WERI-Rb-1 (cell line): ENCODE measurements at regions not wholly inside any gene's neighbourhood (a gene's known extent, or its start where the extent isn't known, plus 50 kb on each side); places are given as distances from the start of the nearest gene placed in this dataset.

Experiments
- DNase-seq: peaks from one replicate; pipeline ENCODE4 v3.0.0-alpha.2; 2020
- H3K27ac ChIP-seq: fragments of 250-450 bp; sonication (Bioruptor Pico); 2 replicates; pipeline ENCODE4 v1.5.1; 2020; ENCODE audit warnings: mild to moderate bottlenecking, moderate library complexity
- H3K27me3 ChIP-seq: fragments of 250-450 bp; sonication (Bioruptor Pico); 2 replicates; pipeline ENCODE4 v1.5.1; 2021; ENCODE audit warnings: mild to moderate bottlenecking, low read depth, moderate library complexity; ENCODE audit not compliant: insufficient read depth, severe bottlenecking
- H3K36me3 ChIP-seq: fragments of 250-450 bp; sonication (Bioruptor Pico); 2 replicates; pipeline ENCODE4 v1.5.1; 2020; ENCODE audit warnings: mild to moderate bottlenecking, moderate library complexity
- H3K4me3 ChIP-seq: 2 replicates; pipeline ENCODE4 v1.5.1; 2011; ENCODE audit warnings: low read depth, mild to moderate bottlenecking, control low read depth, low read length
- H3K9me3 ChIP-seq: fragments of 250-450 bp; sonication (Bioruptor Pico); 2 replicates; pipeline ENCODE4 v1.5.1; 2021; ENCODE audit warnings: mild to moderate bottlenecking, moderate library complexity; ENCODE audit not compliant: severe bottlenecking
- CTCF ChIP-seq: IDR thresholded peaks from 2 replicates; pipeline ENCODE4 v1.5.1; 2011; ENCODE audit warnings: low read depth, mild to moderate bottlenecking, control low read depth, inconsistent platforms, low read length

GRCh38 chr3:74507691-74508090 is 106.8 kb downstream of the CNTN3 start:
- no peak for TF ChIP-seq CTCF
- peak; percentile 48 for DNase-seq
- H3K4me3 ChIP-seq, result no peak overlapping the region
- no peak overlapping the region; the same call in 1 of the 2 replicates for H3K27ac ChIP-seq
- H3K27me3 ChIP-seq, result no peaks in the 10 kb centered on the region
- H3K36me3 ChIP-seq, result no peaks in the 10 kb centered on the region
- H3K9me3 ChIP-seq, result no peaks in the 10 kb centered on the region

DNA sequence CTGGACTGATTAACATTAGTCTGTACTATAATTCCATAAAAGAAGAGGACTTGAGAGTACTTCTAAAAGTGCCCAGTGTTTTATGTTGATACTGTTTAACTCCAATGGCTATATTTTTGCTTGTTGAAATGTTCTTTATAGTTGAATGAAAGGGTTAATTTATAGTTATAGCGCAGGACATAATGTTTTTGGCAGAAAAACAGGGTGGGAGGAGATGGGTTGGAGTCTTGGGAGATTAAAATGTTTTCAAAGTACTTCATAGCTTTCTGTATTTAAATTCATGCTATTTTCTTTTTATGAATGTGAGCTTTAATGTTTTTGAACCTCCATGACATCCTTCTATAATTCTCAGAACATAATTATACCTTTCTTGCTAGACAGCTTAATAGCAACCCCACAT is 108.2 kb downstream of the CNTN3 start:
- Histone ChIP-seq H3K4me3 (no peak overlapping the region), H3K27ac (no peak overlapping the region), H3K9me3 (no peaks in the 10 kb centered on the region), H3K27me3 (no peaks in the 10 kb centered on the region), H3K36me3 (no peaks in the 10 kb centered on the region)
- DNase-seq, result no peak
- TF ChIP-seq CTCF, result no peak

- no peaks in the 10 kb centered on the region for H3K36me3 ChIP-seq
- no peak for DNase-seq
- H3K4me3 ChIP-seq, result no peak overlapping the region
- H3K27ac ChIP-seq, result no peak overlapping the region
- no peaks in the 10 kb centered on the region for H3K9me3 ChIP-seq
- TF ChIP-seq CTCF, result no peak
- H3K27me3 ChIP-seq, result no peaks in the 10 kb centered on the region
Observed at GRCh38 chr3:74501007-74501406, 113.5 kb downstream of the CNTN3 start.

DNA sequence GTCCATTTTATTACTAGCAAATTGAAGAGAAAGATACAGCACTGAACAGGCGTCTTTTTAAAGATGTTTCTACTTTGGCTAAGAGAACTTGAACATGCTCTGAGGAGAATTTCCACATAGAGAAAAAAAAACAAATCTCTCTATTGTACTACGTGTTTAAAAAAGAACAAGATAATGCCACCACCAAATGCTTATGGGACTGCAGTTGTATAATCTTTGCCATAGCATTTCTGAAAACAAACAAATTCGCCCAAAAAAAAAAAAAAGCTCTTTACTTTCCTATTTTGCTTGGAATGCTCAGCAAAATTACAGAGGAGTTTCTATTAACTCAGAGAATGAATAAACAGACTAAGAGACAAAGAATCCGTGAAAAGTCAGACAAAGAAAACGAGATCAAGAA is 114.2 kb downstream of the CNTN3 start:
- Histone ChIP-seq H3K27ac (no peak overlapping the region), H3K4me3 (no peak overlapping the region), H3K27me3 (no peaks in the 10 kb centered on the region), H3K9me3 (no peaks in the 10 kb centered on the region), H3K36me3 (no peaks in the 10 kb centered on the region)
- no peak for DNase-seq
- no peak for TF ChIP-seq CTCF

DNA sequence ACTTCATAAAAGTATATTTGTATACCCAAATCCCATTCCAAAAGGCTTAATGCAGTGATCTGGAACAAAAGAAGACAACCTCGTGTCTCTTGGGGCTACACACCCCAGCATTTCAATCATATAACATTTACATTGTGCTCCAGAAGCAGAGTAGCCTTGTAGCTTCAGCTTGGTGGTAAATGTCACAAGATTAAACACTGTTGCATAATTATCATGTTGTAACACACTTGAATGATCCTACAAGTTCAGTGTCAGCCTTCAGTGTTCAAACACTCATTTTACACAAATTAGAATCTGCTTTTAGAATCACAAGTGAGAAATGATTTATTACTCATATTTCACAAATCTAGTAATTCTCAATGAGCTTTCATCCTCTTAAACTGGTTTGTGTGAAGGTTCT is 122.6 kb downstream of the CNTN3 start:
- Histone ChIP-seq H3K27ac (no peak overlapping the region), H3K9me3 (no peaks in the 10 kb centered on the region), H3K27me3 (no peaks in the 10 kb centered on the region), H3K4me3 (no peak overlapping the region), H3K36me3 (no peaks in the 10 kb centered on the region)
- TF ChIP-seq CTCF, result no peak
- DNase-seq, result no peak

DNA sequence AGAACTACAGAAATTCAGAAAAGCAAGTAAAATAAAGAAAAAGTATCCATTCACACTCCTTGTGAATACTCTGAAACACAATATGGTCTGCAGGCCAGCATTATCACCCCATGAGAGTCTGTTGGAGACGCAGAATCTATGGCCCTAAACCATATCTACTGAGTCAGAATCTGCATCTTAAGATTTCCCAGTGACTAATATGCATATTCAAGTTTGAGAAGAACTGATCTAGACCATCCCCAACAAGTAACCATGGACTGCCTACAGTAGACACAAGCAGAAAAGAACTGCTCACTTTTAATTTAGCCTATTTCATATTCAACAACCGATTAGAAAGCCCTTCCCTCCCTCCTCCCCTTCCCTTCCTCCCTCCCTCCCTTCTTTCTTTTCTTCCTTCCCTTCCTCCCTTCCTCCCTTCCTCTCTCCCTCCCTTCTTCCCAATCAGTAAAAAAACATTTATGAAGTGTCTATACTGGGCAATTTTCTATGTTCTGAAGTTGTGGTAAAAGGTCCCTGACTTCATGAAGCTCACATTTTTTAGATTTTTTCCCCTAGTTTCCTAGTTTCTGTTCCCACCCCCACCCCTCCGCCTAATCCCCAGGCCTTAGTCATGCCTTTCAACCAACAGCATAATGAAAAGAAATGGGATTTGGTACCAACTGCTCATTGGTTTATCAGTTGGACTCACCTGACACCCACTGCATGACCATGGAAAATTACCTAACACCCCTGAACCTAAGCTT is 125.2 kb downstream of the CNTN3 start:
- Histone ChIP-seq H3K9me3 (no peaks in the 10 kb centered on the region), H3K4me3 (no peak overlapping the region), H3K36me3 (no peaks in the 10 kb centered on the region), H3K27ac (no peak overlapping the region), H3K27me3 (no peaks in the 10 kb centered on the region)
- TF ChIP-seq CTCF, result no peak
- DNase-seq, result no peak
